Left ventricle myocardium inferior (tissue), 1 donor: ENCODE measurements at regions not wholly inside any gene's neighbourhood (a gene's known extent, or its start where the extent isn't known, plus 50 kb on each side); places are given as distances from the start of the nearest gene placed in this dataset.

Experiments used
- DNase-seq: peaks from one replicate; pipeline ENCODE4 v3.0.0-alpha.2; 2020
- H3K27ac ChIP-seq: fragments of 200-600 bp; replicated peaks from 2 replicates; pipeline ENCODE4 v1.8.0; 2021
- H3K27me3 ChIP-seq: fragments of 200-600 bp; 2 replicates; pipeline ENCODE4 v1.8.0; 2021; ENCODE audit warnings: low read depth
- H3K36me3 ChIP-seq: fragments of 200-600 bp; 2 replicates; pipeline ENCODE4 v1.8.0; 2021
- H3K4me1 ChIP-seq: fragments of 200-600 bp; 2 replicates; pipeline ENCODE4 v1.8.0; 2021
- H3K4me3 ChIP-seq: fragments of 200-600 bp; 2 replicates; pipeline ENCODE4 v1.8.0; 2021; ENCODE audit warnings: mild to moderate bottlenecking, moderate library complexity
- H3K9me3 ChIP-seq: fragments of 200-600 bp; replicated peaks from 2 replicates; pipeline ENCODE4 v1.8.0; 2021
- CTCF ChIP-seq: fragments of 200-600 bp; IDR thresholded peaks from 2 replicates; pipeline ENCODE4 v1.8.0; 2021; ENCODE audit warnings: antibody characterized with exemption, mild to moderate bottlenecking, borderline replicate concordance
- intact Hi-C: fragments of 100-400 bp; cut with micrococcal nuclease; formaldehyde crosslinking; loops from one replicate; pipeline ENCODE4 v1.11.0; 2022
- donor health status: DM: no; HTN: yes; CAD: no; lungs with severe emphysema.

DNA sequence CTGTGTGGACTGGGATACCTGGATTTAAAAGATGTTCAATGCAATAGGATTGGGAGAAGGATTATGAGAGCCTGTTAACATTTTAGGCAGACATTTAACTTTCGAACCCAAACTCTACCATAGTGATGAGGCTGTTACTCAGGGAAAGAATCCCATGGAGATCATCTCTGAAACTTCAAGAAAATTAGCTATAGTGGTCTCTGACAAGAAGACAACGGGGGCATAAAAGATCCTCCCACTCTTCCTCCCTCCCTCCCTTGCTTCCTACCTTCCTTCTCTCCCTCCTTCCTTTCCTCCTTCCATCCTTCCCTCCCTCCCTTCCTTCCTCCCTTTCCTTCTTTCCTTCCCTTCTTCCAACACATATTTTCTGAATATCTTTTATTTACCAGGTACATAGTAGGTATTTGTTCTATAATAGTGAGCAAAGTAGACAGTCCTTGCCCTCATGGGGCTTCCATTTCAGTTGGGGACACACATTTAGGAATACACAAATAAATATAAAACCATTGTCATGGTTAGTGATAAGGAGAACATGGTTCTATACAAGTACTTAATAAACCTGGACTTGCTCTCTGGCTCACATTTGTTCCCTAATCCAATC lies 143.2 kb downstream of the ATP6V1G3 start:
- intact Hi-C loops, result no loop called here
- H3K27ac ChIP-seq, result no peak overlapping the region
- no peaks in the 10 kb centered on the region for H3K36me3 ChIP-seq
- peaks cover 8% of the 10 kb centered on the region for H3K27me3 ChIP-seq
- DNase-seq, result no peak
- H3K4me1 ChIP-seq, result no peaks in the 10 kb centered on the region
- H3K9me3 ChIP-seq, result no peaks in the 10 kb centered on the region
- no peak overlapping the region for H3K4me3 ChIP-seq
- no peak for TF ChIP-seq CTCF

DNA sequence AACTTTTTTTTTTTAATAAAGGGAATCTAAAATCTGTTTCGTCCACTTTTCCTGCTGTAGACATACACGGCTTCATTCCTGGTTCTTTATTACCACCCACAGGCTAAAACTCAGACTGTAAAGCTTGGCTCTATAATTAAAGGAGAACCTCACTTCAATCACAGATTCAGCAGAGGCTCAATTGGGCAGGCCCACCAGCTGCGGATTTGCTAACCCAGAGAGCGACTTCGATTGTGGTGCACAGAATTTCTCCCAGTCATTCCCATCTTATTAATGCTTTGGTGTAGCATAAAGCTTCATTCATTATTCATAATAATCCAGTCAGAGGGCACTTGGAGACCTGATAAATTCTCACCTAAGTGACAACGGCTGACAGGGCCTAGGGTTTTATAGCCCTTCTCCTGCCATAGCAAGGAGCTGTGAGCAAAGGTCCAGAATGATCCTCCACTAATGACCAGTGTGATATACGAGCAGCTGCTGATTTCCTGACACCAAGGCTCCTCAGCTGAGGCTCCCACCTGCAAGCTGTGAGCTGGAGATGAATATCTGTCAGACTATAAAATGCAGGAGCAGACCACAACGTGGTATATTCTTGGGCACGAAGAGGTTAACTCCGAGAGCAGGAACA lies 149.0 kb downstream of the ATP6V1G3 start:
- no peak for TF ChIP-seq CTCF
- H3K36me3 ChIP-seq, result no peaks in the 10 kb centered on the region

DNA sequence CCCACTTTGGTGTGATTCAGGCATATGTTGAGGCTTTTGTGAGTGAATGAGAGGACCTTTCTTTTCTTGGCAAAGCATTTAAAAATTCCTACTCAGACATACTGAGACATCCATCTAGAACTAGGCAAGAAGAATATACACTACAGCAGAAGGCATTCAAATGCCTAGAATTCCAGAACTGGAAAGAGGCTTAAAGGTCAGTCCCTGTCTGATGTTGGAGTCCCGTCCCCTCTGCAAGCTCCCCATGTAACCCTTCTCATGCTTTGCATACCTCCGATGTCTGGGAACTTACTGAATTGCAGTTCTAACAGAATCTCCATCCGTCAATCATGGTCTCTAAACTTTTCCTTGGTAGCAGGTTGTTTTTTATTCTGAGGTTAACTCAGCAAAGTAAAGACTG lies 152.9 kb downstream of the ATP6V1G3 start:
- H3K27me3 ChIP-seq, result no peaks in the 10 kb centered on the region
- intact Hi-C loops, result no loop called here
- no peaks in the 10 kb centered on the region for H3K9me3 ChIP-seq
- H3K4me3 ChIP-seq, result no peak overlapping the region
- no peak for DNase-seq
- no peaks in the 10 kb centered on the region for H3K36me3 ChIP-seq
- TF ChIP-seq CTCF, result no peak
- H3K27ac ChIP-seq, result no peak overlapping the region
- H3K4me1 ChIP-seq, result no peaks in the 10 kb centered on the region

More for the DNA sequence above, 149.0 kb downstream of the ATP6V1G3 start:
- no peaks in the 10 kb centered on the region for H3K4me1 ChIP-seq
- H3K27ac ChIP-seq, result no peak overlapping the region
- no peak overlapping the region for H3K4me3 ChIP-seq
- no peaks in the 10 kb centered on the region for H3K9me3 ChIP-seq
- DNase-seq, result no peak
- intact Hi-C loops, result no loop called here
- no peaks in the 10 kb centered on the region for H3K27me3 ChIP-seq

DNA sequence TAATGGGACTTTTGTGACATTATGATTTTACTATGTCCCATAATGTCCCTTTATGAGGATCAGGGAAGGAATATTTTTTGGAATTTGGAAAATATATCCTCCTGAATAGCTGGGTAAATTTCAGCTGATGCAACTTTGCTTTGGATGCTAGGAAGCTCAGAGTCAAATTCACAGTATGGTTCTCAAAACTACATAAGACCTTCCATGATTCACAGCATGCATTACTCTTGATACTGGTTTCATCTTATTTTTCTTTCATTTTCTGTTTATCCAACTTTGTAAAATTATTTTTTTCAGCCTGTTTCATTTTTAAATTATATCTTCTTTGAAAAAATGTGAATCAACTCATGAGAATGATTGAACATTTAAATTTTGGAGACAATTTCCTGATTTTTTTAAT lies 160.2 kb downstream of the ATP6V1G3 start:
- no peaks in the 10 kb centered on the region for H3K36me3 ChIP-seq
- intact Hi-C loops, result no loop called here
- no peak for DNase-seq
- peaks cover 13% of the 10 kb centered on the region for H3K9me3 ChIP-seq
- H3K4me1 ChIP-seq, result no peaks in the 10 kb centered on the region
- H3K27ac ChIP-seq, result no peak overlapping the region
- H3K4me3 ChIP-seq, result no peak overlapping the region
- no peak for TF ChIP-seq CTCF
- no peaks in the 10 kb centered on the region for H3K27me3 ChIP-seq

DNA sequence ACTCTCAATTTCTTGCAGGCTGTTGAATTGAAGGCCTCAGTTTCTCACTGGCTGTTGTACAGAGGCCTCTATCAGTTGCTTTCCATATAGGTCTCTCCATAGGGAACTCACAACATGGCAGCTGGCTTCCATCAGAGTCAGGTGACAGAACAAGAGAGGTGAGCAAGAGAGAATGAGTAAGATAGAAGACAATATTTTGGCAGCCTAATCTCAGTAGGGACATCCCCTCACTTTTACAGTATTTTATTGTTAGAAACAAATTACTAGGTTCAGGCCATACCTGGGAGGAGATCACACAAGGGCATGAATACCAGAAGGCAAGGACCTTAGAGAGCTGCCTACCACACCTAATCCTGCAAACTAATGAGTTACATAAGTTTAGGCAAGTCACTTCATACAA lies 162.8 kb downstream of the ATP6V1G3 start:
- H3K27me3 ChIP-seq, result no peaks in the 10 kb centered on the region
- TF ChIP-seq CTCF, result no peak
- no peaks in the 10 kb centered on the region for H3K4me1 ChIP-seq
- no peaks in the 10 kb centered on the region for H3K36me3 ChIP-seq
- no peak overlapping the region for H3K4me3 ChIP-seq
- H3K27ac ChIP-seq, result no peak overlapping the region
- intact Hi-C loops, result no loop called here
- DNase-seq, result no peak
- peaks cover 25% of the 10 kb centered on the region for H3K9me3 ChIP-seq
